Stimulated activated CD8-positive, alpha-beta memory T cell treated with anti-CD3 and anti-CD28 coated beads, Interleukin-15, amount 100 ng/mL, for 48 hours (primary cell): ENCODE measurements at regions not wholly inside any gene's neighbourhood (a gene's known extent, or its start where the extent isn't known, plus 50 kb on each side); places are given as distances from the start of the nearest gene placed in this dataset.

Experiments
- DNase-seq, 2 donors: peaks; one replicate each; pipeline ENCODE4 v3.0.0-alpha.2; 2020; ENCODE audit warnings: low read depth in 2 of 2

DNA sequence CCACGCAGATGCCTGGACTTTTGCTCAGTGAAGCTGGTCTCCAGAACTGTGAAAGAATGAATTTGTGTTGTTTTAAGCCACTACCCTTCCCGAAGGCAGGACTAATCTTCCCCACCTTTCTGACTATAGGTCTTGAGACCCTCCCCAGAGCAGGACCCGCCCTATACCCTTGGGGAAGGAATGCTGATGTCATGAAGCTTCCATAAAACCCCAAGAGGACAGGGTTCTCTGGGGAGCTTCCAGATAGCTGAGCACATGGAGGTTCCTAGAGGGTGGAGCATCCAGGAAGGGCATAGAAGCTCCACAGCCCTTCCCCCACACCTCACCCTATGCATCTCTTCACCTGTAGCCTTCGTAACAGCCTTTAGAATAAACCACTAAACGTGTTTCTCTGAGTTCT, 287.8 kb downstream of the SOX9 start:
- DNase-seq: no peak

DNA sequence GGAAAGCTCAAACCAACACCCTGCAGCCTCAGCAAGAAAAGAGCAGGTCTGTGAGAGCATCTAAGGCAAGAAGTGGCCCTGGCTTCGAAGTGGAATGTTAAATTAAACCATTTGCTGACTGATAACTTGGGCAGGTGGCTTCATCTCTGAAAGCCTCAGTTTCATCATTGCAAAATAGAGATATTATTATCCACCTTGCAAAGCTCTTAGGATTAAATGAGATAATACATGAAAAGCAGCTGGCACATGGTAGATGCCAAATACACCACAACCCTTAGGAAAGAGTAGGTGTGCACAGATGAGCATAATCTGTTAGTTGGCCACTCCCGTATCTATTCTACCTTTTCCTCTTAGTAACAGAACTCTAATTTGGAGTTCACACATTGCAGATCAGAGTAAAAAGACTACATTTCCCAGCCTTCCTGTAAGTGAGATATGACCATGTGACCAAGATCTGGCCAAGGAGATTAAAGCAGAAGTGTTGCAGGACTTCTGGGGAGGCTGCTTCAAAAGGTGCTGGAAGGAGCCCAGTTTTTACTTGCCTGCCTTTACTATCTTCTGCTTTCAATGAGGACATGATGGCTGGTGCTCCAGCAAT, 288.7 kb downstream of the SOX9 start:
- DNase-seq: no peak

DNA sequence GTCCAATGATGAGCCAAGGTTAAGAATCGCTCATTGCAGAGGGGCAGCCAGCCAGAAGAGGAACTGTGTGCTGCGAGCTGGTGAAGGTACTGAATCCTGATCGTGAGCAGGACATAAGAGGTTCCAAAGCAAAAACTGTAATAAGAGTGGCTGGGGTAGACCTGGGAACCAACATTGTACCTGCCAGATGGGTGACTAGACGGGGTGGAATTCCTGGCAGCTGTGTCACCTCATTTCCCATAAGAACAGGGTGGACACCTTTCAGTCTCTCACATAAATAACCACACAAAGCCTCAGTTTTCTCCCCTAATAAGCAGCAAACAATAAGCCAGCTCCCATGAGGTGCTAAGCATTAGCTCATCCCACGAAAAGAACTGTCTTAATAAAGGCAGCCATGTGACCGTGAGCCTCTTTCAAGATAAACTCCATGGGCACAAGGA, 290.3 kb downstream of the SOX9 start:
- DNase-seq: no peak

DNA sequence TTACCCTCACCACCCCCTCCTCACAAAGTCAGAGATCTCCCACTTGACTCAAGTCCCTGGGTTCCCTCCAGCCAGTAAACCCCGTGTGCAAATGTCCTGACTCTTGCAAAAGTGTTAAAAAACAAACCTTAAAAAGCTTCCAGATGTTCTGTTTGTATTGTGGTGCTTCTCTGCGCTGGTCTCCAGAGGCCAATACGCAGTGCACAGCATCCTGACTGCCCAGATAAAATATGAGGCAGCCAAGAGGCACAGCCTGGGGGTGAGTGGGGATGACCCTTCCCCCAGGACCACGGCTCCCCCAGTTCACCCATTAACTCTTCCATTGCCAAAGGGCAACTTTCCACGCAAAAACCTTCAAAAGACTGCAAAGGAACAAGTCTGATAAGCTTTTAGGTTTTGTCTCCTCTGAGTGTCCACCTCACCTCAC, 291.8 kb downstream of the SOX9 start:
- no peak for DNase-seq

DNA sequence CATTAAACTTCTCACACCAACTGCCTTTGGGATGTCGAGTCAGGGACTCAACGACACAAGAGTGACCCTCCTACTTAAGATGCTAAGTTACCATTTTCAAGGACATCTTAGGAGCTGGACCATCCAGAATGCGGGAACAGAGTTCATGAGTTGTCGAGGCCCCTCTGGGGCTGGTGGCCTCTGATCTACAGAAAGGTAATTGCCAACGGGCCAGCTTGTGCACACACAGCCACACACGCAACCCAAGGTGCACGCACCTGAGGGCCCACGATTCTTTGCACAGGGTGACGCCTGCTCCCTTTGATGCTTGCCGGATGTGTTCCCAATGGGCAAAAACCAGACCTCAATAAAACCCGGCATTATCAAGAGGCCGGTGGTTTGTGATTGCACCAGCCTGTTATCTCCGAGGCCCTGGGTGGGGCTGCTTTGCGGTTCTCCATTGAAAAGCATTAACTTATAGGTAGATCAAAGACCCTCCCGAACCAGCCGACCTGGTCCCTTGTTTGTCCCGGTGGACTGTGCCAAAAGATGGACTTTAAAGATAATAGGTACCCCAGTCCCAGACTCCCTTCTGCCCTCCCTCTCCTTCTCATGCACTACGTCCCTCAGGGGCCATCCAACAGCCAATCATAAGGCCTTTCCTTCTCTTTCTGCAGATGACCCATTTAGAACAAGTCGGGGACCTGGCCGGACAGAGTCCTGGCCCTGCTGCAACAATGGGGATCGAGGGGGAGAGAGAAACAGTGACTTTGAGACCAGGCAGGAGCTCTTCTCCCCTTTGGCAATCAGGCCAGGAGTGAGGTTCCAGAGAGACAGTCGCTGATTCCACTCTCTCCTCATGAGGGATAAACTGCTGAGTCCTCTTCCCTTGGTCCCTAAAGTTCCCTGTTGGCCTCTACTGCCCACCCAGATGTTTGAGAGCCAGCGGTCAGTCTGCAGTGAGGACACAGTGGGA, 292.5 kb downstream of the SOX9 start:
- DNase-seq: no peak

DNA sequence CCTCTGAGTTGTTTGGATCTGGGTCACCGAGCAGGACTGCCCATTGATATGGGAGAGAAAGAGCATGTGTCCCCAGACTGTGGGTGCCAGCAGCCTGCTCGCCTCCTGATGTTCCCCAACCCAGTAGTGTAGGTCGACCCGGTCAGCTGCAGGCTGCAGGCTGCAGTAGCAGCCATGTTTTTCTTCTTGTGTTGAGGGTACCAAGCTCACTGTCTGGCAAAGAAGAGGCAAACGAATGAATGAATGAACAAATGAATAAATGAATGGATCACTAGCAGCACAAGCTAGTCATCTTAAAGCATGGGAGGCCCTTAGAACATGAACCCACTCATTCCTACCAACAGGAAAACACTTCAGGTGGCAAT, 293.2 kb downstream of the SOX9 start:
- no peak for DNase-seq

DNA sequence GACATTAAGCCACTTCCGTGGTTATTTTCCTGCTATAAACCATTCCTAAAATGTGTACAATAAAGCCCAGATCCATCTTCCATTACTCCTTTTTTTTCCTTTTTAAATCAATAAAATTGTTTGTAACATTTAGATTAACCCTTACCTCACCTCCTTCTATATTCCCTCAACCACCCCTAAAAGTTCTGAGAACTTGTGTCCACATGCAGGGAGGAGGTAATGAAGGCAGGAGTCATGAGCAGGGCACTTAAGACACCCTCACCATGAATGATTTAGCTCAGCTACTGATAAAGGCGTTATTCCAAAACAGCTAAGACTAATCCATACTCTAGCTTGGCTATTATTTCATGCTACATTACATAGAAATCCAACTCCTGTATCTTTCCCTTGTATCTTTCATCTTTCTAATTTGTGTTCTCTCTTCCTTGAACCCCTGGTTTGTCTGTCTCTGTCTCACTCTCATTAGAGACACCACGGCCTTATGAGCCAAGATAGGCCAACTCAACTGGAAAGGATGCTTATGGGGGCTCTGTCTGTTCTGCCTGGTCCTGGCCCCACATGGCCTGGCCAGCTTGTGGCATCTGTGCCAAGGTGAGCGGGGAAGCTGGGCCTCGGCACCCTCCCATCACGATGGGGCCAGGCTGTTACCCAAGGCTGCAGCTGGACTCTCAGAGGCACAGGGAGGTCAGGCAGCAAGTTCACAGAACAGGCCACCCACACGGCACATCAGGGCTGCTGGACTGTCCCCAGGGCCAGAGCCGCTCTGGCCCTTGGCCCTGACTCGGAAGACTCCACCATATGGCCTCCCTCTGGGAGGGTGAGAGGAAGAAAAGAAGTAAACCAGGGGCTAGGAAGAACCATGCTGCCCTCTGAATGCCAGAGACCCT, 294.4 kb downstream of the SOX9 start:
- no peak for DNase-seq

DNA sequence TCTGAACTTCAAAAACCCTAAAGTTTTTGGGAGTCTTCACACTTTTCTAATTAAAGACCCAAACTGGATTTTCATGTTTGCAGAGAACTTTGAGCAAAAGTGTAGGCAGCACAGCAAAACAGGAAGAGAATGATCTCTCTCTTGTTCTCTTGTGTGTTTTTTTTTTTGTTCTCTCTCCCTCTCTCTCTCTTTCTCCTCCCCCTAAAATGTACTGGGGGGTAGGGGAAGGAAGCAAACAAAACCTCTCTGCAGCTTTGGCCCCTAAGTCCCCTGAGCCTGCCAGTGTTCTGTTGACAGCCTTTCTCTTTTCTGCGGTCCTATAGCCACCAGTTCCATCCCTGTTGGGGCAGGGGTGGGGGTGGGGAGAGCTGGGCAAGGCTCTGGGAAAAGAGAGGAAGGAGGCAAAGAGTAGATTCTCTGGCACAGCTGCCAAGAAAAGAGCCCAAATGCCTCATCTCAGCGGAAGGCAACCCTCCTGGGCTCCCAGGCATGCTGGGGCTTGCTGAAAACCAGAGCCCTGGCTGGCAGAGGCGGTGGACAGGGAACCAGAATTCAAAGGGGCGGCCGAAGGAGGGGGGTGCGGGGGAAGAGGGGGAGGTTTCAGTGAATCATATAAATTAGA, 295.3 kb downstream of the SOX9 start:
- no peak for DNase-seq

DNA sequence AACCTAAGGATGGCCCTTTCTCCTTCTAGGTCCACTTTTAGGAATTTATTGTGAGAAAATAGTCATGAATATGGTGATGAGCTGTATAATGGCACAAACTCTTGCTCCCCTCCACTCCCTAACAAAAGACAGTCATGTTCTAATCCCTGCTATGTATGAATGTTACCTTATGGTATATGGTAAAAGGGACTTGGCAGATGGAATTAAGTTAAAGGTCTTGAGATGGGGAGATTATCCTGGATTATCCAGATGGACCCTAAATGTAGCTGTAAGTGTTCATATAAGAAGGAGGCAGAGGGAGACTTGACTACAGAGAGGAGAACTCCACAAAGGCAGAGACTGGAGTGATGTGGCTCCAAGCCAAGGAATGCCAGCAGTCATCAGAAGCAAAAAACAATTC, 296.1 kb downstream of the SOX9 start:
- DNase-seq: no peak

DNA sequence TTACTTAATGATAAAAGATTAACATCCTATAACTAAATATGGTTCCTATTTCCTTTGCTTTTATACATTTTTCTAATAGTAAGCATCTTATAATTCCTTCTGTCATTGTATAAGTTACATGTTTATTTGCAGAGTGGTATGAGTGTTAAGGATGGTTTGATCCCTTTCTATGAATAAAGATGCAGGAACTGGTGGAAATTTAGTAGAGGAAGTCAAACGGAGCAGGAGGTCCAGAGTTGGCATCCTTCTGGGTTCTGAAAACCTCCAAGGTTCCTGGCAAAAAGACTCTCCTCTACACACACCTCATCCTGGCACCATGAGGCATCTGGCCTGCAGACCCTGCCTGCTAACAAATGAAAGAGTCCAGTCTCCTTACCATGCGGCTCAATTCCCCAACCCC, 296.8 kb downstream of the SOX9 start:
- DNase-seq: no peak

DNA sequence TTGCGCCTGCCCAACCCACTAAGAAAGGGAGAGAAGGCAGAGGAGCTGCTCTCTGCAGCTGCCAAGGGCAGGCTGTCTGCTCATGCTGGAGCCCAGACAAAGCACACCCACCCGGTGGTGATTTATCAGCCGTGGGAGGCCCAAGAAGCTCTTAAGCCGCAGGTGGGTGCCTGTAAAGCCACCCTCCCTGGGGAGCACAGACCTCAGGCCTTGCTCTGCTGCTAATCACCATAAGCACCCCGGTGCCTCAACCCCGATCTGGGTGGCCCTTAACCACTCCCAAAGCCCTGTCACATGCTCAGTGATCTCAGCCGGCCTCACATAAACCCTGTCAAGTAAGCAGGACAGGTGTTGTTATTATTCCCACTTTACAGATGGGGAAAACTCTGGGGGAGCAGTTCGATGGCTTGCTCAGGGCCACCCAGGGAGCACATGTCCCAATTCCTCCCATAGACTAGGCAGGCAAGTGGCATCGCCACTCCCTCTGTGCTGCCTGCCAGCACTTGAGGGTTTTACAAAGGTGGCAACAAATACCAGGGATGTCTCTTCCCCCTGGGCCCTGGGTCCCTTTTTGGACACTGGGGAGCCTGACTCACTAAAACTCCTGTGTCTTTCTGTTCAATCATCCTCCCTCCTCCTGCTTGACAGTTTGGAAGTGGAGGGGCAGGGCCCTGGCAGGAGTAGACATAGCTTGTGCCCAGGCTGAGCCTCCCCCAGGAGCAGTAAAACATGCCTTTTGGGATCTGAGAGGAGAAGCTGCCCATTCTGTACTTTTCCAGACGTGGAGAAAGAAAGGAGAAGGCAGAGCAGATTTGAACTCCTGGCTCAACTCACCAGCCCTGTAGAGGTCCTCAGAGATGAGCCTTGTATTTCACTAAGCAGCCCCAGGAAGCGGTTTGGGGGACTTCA, 299.3 kb downstream of the SOX9 start:
- DNase-seq: no peak

DNA sequence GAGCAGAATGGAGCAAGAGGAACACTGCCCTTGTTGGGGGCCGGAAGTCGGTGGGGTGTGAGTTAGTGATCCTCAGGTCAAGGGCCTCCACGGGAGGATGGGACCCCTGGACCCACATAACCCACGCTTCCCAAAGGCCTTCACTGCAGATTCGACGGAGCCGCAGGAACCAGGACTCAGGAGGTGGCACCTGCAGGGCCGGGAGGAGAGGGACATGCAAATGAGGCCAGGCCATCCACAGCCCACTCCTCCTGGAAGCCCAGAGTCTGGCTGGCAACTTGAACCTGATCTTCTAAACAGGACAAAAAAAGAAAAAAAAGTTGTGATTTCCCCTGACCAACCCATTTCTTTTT, 299.9 kb downstream of the SOX9 start:
- DNase-seq: no peak

DNA sequence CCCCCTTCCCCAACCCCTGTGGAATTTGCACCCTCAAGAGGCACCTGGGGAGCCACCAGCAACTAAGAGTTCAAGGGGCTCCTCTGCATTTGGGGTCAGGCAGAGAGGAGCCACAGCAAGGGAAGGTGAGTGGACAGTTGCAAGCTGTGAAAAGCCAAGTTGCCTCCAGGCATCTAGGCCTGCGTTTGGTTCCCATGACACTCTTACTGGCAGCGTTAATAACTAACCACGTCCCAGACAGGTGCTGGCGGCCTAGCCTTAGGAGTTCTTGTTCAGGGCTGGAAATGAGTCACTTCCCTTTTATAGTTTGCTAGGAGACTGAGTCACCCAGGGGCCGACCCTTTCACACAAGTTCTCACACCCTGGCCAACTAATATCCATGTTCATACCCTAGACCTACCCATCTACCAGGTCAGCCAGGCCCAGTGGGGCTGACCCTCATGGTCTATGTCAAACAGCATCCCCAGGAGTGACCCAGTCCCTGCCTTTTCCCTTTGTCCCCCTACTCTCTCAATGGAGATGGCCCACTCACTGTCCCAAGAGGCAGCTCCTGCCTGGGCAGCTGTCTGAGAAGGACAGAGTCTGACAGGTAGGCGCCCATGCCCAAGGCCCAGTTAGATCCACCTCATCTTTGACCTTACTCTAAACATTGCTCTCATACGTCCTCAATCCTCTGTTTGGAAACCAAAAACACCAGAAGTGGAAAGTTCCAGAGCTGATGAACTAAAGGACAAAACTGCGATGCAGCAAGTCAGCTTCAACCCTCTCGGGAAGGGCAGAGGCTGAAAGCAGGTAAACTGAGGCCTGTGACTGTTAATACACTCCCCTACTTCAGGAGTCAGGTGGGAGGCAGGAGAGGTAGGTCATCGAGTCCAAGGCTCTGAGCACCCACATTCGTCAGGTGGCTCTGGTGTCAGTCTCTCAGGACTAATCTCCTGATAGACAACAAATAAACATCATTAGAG, 300.6 kb downstream of the SOX9 start:
- DNase-seq: peak; percentile 23 to 30

DNA sequence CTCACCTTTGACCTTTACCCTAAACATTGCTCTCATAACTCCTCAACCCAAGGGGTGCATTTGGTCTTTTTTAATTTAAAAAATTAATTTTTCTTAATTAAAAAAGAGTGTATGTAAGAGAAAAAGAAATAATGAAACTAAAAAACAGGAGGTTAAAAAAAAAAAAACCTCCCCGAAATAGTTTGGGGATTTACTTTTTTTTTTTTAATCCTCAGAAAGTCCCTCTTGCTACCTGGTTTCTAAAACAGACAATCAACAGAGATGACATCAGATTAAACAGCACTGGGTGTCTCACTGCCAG, 301.3 kb downstream of the SOX9 start:
- DNase-seq: no peak

DNA sequence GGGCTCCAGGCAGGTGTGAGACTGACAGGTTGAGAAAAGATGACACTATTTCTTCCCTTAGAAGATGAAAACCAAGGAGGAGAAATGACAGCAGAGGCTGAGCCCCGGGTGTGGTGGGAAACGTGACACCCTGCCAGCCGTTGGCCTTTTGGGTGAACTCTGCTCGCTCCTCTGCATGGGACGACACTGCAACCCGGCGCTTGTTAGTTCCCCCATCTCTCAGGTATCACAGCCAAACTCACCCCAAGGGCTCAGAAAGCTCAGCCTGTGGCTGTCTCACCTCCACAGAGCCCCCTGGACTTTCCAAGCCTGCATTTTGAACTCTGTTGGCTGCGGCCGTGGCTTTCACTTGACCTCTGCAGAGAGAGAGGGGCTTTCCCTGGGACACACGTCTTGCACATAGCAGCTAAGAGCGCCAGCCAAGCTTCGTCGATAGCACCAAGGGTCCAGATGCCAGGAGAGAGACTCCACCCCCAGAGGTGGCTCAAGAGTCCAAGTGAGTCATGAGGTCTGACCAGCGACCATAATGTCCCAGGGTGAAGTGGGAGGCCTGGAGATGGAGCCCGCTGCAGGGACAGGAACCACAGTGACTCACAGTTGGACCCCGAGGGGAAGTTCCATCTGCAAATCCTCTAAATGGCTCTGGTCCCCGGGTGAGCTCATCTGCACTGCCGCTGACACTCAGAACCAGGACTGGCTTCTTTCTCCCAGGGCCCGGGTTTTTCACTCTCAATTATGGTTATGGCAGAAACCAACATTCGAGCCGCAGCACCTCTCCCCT, 301.9 kb downstream of the SOX9 start:
- peak; percentile 9 to 25 for DNase-seq

DNA sequence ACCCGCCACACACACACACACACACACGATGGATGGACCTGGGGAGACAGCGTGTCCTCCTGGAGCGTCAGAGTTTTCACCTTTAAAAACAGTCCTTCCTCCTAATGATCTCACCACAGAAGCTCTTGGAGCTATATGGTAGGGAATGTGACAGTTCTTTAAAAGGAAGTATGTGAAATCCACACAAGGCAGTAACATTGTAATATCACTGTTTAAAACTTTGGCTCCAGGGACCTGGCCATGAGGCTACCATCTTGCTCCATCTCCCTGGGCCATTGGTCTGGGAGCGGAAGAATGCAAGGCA, 302.4 kb downstream of the SOX9 start:
- no peak for DNase-seq

DNA sequence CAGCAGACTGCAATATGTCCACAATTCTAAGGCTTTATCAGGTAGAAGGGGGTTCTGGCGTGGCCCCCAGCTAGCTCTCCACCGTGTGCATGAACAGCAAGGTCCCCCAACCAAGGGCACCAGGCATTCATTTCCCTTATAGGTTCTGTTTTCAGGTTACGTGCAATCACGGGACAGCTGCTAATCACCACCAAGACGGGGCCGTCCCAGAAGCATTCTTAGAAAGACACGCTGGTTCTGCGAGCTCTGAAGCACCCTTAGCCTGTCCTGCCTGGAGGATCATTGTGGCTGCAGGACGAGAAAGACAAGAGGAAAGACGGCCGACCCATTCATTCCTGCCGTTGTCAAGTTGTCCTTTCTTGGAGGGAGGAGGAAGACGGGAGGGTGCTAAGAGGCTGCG, 302.9 kb downstream of the SOX9 start:
- DNase-seq: no peak

DNA sequence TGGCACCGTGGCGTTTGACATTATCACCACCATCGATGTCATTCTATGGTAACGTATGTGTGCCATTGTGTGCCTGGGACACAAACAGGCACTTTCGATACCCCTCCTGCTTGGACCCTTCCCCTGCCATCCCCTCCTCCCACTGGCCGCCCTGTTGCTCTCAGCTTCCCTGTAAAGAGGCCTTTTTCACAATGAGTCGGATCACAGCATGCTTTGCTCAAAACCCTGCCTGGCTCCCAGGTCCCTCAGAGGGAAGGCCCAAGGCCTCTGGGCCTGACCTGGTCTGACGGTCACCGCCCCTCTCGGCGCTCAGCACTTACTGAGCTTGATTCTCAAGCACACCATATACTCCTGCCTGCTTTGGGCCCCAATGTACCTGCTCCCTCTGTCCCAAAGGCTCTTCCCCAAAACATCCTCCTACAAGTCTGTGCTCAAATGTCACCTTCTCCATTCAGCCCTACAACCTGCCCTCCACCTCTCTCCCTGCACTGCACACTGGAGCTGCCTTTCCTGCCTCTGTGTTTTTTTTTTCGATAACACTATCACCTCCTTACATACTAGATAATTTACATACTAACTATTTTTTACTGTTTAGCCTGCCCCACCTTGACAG, 303.8 kb downstream of the SOX9 start:
- DNase-seq: no peak
